ENCODE measurements at regions not wholly inside any gene's neighbourhood (a gene's known extent, or its start where the extent isn't known, plus 50 kb on each side); places are given as distances from the start of the nearest gene placed in this dataset.

- Histone ChIP-seq H3K36me3 (no peaks in the 10 kb centered on the region), H3K27me3 (no peaks in the 10 kb centered on the region), H3K27ac (no peak overlapping the region), H3K4me3 (no peak overlapping the region), H3K9me3 (no peaks in the 10 kb centered on the region), H3K4me1 (no peaks in the 10 kb centered on the region)
- TF ChIP-seq, protein P1, sequence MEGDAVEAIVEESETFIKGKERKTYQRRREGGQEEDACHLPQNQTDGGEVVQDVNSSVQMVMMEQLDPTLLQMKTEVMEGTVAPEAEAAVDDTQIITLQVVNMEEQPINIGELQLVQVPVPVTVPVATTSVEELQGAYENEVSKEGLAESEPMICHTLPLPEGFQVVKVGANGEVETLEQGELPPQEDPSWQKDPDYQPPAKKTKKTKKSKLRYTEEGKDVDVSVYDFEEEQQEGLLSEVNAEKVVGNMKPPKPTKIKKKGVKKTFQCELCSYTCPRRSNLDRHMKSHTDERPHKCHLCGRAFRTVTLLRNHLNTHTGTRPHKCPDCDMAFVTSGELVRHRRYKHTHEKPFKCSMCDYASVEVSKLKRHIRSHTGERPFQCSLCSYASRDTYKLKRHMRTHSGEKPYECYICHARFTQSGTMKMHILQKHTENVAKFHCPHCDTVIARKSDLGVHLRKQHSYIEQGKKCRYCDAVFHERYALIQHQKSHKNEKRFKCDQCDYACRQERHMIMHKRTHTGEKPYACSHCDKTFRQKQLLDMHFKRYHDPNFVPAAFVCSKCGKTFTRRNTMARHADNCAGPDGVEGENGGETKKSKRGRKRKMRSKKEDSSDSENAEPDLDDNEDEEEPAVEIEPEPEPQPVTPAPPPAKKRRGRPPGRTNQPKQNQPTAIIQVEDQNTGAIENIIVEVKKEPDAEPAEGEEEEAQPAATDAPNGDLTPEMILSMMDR (IDR thresholded peaks at IDR 0.05): no peak
- TF ChIP-seq POLR2A (IDR thresholded peaks at IDR 0.05): no peak
- intact Hi-C loops (cut with DNase I; ENCODE audit: low total_unique reads): no loop called here
- DNase-seq: no peak
- WGBS, 5 donors: 59 to 82% (median 70%) methylated on average over 1 of the region's 1 CpG
Observed at GRCh38 chr7:16323313-16323712, 98.0 kb downstream of the CRPPA start.

GRCh38 chr7:16320099-16320660, 101.2 kb downstream of the CRPPA start:
- Histone ChIP-seq H3K9me3 (no peaks in the 10 kb centered on the region), H3K4me1 (no peaks in the 10 kb centered on the region), H3K36me3 (no peaks in the 10 kb centered on the region), H3K4me3 (no peak overlapping the region), H3K27ac (no peak overlapping the region), H3K27me3 (no peaks in the 10 kb centered on the region)
- intact Hi-C loops (cut with DNase I; ENCODE audit: low total_unique reads): no loop called here
- TF ChIP-seq, protein P1 (IDR thresholded peaks at IDR 0.05): no peak
- TF ChIP-seq POLR2A (IDR thresholded peaks at IDR 0.05) (no peak), POLR2AphosphoS5 (IDR thresholded peaks at IDR 0.05) (no peak), EP300 (IDR thresholded peaks at IDR 0.05) (no peak)
- no peak for DNase-seq
- WGBS, 5 donors: 67 to 81% (median 73%) methylated on average over 2 of the region's 2 CpGs

DNA sequence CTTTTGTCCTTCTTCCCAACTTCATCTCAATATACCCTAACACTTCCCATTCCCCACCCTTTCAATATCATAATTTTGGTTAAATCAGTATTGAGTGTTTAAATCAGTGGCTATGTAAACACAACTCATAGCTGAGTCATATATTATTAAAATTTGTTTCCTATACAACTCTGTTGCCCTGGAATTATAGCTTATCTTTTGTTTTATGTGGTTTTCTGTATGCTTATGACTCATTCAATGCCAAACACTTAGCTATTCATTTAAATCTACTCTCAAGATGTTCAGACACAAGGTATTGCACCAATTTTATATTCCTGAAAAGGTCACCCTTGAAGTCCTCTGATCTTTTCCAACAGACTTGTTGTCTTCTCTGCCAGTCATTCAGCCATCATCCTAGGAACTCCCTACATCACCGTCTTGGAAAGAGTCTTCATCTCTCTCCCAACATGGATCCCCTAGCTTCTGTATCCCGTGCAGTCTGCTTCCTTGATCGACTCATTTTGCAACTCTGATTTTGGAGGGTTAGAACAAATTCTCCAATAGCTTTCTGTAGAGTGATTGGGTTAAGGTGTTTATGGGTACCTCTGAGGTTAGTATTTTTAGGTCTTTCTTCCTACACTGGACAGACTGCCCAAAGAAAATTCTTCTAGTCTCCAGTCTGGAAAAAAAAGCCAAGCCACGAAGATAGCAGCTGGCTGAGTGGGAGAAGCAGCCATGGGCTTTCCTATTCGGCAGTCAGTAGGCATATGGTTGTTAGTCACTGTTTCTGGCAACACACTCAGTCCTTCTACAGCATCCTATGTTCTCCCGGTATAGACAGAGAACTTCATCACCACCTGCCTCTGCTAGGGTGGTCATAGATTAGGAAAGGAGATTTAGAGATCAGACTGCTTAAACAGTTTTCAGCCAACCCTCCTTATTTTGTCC, 102.1 kb downstream of the CRPPA start:
- Histone ChIP-seq H3K9me3 (no peaks in the 10 kb centered on the region), H3K4me3 (no peak overlapping the region), H3K27me3 (no peaks in the 10 kb centered on the region), H3K4me1 (no peaks in the 10 kb centered on the region), H3K36me3 (no peaks in the 10 kb centered on the region), H3K27ac (peak overlapping the region in 1 of 5 donors; percentile 6)
- DNase-seq: no peak
- TF ChIP-seq POLR2A (IDR thresholded peaks at IDR 0.05): no peak
- TF ChIP-seq EP300 (IDR thresholded peaks at IDR 0.05): no peak
- no peak for TF ChIP-seq POLR2AphosphoS5 (IDR thresholded peaks at IDR 0.05)
- TF ChIP-seq, protein P1 (IDR thresholded peaks at IDR 0.05): no peak
- intact Hi-C loops (cut with DNase I; ENCODE audit: low total_unique reads): no loop called here
- 79 to 90% (median 82%) methylated on average over 6 of the region's 6 CpGs for WGBS, 5 donors

GRCh38 chr7:16318463-16318862, 102.9 kb downstream of the CRPPA start:
- no peak for TF ChIP-seq POLR2A (IDR thresholded peaks at IDR 0.05)
- no peak for TF ChIP-seq POLR2AphosphoS5 (IDR thresholded peaks at IDR 0.05)
- TF ChIP-seq, protein P1 (IDR thresholded peaks at IDR 0.05): no peak
- no peak for TF ChIP-seq EP300 (IDR thresholded peaks at IDR 0.05)
- H3K27me3 ChIP-seq: no peaks in the 10 kb centered on the region
- intact Hi-C loops (cut with DNase I; ENCODE audit: low total_unique reads): no loop called here
- H3K9me3 ChIP-seq: no peaks in the 10 kb centered on the region
- H3K4me3 ChIP-seq: no peak overlapping the region
- no peaks in the 10 kb centered on the region for H3K36me3 ChIP-seq
- H3K27ac ChIP-seq: peak overlapping the region in 1 of 5 donors; percentile 6
- no peak for DNase-seq
- H3K4me1 ChIP-seq: no peaks in the 10 kb centered on the region
